ENCODE measurements at regions not wholly inside any gene's neighbourhood (a gene's known extent, or its start where the extent isn't known, plus 50 kb on each side); places are given as distances from the start of the nearest gene placed in this dataset.
A peak's percentile ranks its signal among the peaks of the same experiment; 100 is the strongest.
"Not testable (repeated sequence)": the region's sequence is repeated elsewhere in the genome, so short reads cannot be mapped to it uniquely, and the experiment has no call there.

GRCh38 chr16:48064971-48065370 is 90.8 kb downstream of the ABCC12 start:
- in situ Hi-C loops (cut with HindIII; ENCODE audit: low pct_unique_long_range_greater_than_20kb, low sequenced_read_pairs), result no loop called here
- no peak for DNase-seq (ENCODE audit: low read depth, low spot score)

DNA sequence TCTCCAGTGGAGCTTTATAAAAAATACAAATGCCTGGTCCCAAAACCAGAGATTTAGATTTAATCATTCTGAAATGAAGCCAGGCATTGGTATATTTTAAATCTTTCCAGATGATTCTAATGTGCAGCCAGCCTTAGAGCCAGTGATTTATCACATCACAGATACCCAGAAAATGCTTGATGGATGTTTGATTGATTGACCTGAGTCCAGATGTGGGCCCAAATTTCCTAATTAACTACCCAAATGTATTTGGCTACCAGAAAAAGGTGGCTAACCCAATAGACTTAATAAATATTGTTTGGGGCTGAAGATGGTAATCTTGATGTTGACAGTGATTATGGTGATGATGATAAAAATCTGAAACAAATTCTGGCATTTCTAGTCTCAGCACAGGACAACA is 93.1 kb downstream of the ABCC12 start:
- in situ Hi-C loops (cut with HindIII; ENCODE audit: low pct_unique_long_range_greater_than_20kb, low sequenced_read_pairs), result no loop called here
- DNase-seq (ENCODE audit: low read depth, low spot score), result no peak

- DNase-seq (ENCODE audit: low read depth, low spot score), result no peak
- in situ Hi-C loops (cut with HindIII; ENCODE audit: low pct_unique_long_range_greater_than_20kb, low sequenced_read_pairs), result no loop called here
These were observed 95.9 kb downstream of the ABCC12 start for GRCh38 chr16:48059936-48060335.

GRCh38 chr16:48059190-48059589 is 96.6 kb downstream of the ABCC12 start:
- in situ Hi-C loops (cut with HindIII; ENCODE audit: low pct_unique_long_range_greater_than_20kb, low sequenced_read_pairs); DNase-seq (ENCODE audit: low read depth, low spot score): not testable (repeated sequence)

- no peak for DNase-seq (ENCODE audit: low read depth, low spot score)
- in situ Hi-C loops (cut with HindIII; ENCODE audit: low pct_unique_long_range_greater_than_20kb, low sequenced_read_pairs), result no loop called here
These were observed 98.7 kb downstream of the ABCC12 start for GRCh38 chr16:48057048-48057447.

DNA sequence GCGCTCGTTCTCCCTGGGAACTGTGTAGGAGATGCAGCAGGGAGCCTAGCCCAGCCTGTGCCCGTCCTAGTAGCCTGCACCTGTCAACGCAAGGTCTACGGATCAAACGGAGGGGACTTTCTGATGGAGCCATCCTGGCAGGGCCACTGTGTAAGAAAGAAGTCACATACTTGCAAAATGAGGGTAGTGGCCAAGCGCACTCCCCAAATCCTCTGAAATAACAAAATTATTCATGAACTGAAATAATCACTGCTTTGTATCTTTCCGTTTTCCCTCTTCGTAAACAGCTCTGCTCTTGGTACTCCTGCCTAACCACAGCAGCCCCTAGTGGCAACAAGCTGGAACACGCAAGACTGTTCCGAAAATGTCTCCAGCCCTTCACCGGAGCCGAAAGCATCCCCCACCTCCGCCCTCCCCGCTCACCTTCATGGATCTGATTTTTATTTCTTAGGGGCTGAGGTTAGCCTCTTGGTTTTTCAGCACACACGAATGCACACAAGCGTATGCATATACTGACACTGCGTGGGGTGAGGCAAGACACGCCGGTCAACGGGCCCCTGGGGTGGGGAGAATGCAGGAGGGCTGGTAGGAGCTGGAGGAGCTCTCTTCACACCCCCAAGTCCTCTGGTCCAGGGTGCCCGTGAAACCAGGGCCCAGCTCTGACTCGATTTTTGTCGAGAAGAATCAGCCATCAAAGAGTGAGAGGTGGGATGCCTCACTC is 100.8 kb downstream of the ABCC12 start:
- in situ Hi-C loops (cut with HindIII; ENCODE audit: low pct_unique_long_range_greater_than_20kb, low sequenced_read_pairs), result no loop called here
- peak; percentile 60 for DNase-seq (ENCODE audit: low read depth, low spot score)

- in situ Hi-C loops (cut with HindIII; ENCODE audit: low pct_unique_long_range_greater_than_20kb, low sequenced_read_pairs), result no loop called here
- DNase-seq (ENCODE audit: low read depth, low spot score), result peak; percentile 55
These were observed 102.4 kb downstream of the ABCC12 start for GRCh38 chr16:48053418-48053745.

- no peak for DNase-seq (ENCODE audit: low read depth, low spot score)
- in situ Hi-C loops (cut with HindIII; ENCODE audit: low pct_unique_long_range_greater_than_20kb, low sequenced_read_pairs), result no loop called here
These were observed 102.9 kb downstream of the ABCC12 start for GRCh38 chr16:48052731-48053417.

GRCh38 chr16:48050871-48051270 is 104.9 kb downstream of the ABCC12 start:
- in situ Hi-C loops (cut with HindIII; ENCODE audit: low pct_unique_long_range_greater_than_20kb, low sequenced_read_pairs), result no loop called here
- no peak for DNase-seq (ENCODE audit: low read depth, low spot score)

- in situ Hi-C loops (cut with HindIII; ENCODE audit: low pct_unique_long_range_greater_than_20kb, low sequenced_read_pairs), result no loop called here
- no peak for DNase-seq (ENCODE audit: low read depth, low spot score)
These were observed 105.9 kb downstream of the ABCC12 start for GRCh38 chr16:48049847-48050246.

DNA sequence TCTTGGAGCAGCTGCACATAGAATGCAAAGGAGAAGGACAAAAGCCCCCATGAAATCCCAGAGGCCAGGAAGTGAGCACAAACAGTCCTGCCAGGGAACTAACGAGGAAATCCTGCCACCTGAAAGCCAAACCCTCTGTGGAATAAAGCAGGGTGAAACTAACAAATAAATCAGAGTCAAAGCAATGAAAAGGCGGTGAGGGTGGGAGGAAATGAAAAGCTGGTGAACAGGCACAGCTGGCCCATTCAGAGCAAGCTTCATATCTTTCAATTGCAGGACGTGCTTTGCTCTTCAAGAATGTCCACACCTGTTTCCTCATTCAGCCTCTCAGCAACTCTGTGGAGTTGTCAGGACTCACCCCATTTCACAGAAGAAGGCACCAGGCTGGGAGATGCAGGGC is 108.1 kb downstream of the ABCC12 start:
- in situ Hi-C loops (cut with HindIII; ENCODE audit: low pct_unique_long_range_greater_than_20kb, low sequenced_read_pairs), result no loop called here
- no peak for DNase-seq (ENCODE audit: low read depth, low spot score)

GRCh38 chr16:48047241-48047640 is 108.6 kb downstream of the ABCC12 start:
- in situ Hi-C loops (cut with HindIII; ENCODE audit: low pct_unique_long_range_greater_than_20kb, low sequenced_read_pairs), result no loop called here

DNA sequence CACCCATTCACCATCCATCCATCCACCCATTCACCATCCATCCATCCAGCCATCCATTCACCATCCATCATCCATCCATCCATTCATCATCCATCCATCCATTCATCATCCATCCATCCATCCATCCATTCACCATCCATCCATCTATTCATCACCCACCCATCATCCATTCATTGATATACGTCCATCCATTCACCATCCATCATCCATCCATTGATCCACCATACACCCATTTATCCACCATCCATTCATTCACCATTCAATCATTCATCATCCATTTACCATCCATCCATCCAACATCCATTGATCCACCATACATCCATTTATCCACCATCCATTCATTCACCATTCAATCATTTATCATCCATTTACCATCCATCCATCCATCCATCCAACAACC is 111.7 kb downstream of the ABCC12 start:
- in situ Hi-C loops (cut with HindIII; ENCODE audit: low pct_unique_long_range_greater_than_20kb, low sequenced_read_pairs), result no loop called here
- DNase-seq (ENCODE audit: low read depth, low spot score), result no peak

More at GRCh38 chr16:48047241-48047640, 108.6 kb downstream of the ABCC12 start:
- no peak for DNase-seq (ENCODE audit: low read depth, low spot score)

DNA sequence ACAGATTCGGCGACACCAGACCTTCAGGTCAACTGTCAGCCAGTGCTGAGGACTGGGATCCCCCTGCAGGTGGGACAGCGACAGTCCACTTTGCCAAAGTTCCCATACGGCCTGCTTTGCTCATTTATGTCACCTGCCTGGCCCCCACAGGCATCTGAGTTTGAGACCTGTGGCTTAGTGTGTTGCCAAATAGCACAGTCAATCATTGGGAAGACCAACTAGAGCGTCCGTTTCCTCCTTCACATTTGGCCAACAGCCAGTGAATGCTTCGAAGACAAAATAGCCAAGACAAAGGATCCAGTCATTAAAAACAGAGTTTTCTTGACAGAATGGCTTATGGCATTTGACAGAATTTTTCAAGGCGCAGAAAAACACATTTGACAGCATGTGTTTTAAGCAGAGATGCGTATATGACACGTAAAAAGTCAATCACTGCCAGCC is 113.8 kb downstream of the ABCC12 start:
- in situ Hi-C loops (cut with HindIII; ENCODE audit: low pct_unique_long_range_greater_than_20kb, low sequenced_read_pairs), result no loop called here
- peak; percentile 40 for DNase-seq (ENCODE audit: low read depth, low spot score)

GRCh38 chr16:48035142-48035541 is 120.7 kb downstream of the ABCC12 start:
- in situ Hi-C loops (cut with HindIII; ENCODE audit: low pct_unique_long_range_greater_than_20kb, low sequenced_read_pairs), result no loop called here
- no peak for DNase-seq (ENCODE audit: low read depth, low spot score)

DNA sequence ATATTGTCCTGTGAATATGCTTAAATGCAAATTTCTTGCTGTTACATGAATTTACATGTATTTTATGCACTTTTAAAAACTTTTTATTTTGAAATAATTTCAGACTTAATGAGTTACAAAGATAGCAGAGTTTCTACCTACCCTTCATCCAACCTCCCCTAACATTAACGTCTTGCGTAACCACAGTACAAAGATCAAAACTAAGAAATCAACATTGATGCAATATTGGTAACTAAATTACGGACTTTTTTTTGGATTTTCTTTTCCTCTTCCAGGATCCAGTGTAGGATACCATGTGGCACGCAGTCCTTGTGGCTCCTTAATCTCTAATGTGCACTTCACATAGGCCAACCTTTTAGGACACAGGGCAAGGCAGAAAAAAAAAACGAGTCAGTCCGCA is 124.9 kb downstream of the ABCC12 start:
- in situ Hi-C loops (cut with HindIII; ENCODE audit: low pct_unique_long_range_greater_than_20kb, low sequenced_read_pairs), result no loop called here
- no peak for DNase-seq (ENCODE audit: low read depth, low spot score)

DNA sequence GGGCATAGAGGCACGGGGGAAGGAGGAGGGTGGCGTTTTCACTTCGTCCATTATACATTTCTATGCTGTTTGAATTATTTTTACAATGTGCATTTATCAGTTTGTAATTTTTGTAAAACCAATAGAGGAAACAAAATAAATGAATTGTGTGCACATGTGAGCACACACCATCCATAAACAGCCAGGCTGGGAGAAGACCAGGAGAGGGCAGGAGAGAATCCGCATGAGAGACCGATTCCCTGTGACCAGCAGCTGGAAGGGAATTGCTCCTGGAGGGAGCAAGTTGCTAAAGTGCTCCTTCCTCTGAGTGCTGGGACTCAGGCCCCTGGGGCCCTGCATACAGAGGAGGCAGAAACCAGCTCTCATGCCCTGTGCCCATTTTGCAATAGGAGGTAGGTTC is 126.0 kb downstream of the ABCC12 start:
- DNase-seq (ENCODE audit: low read depth, low spot score), result peak; percentile 4
- in situ Hi-C loops (cut with HindIII; ENCODE audit: low pct_unique_long_range_greater_than_20kb, low sequenced_read_pairs), result no loop called here

DNA sequence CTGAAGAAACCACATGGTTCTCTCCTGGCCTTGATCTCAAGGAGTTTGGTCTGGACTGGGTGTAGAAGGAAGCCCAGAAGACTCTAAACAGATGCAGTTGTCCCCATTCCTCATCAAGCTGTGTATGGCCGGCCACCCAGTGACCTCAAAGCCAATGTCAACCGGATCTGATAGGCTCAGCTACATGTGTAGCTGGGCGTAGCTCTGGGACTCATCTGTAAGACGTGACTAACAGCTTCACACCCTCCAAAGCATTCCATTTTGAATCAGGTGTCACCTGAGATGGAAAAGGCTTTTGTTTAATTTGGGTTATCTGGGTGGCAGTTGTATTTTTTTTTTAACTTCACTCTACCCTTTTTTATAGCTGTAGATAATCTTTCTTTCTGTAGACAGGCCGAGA is 130.4 kb downstream of the ABCC12 start:
- in situ Hi-C loops (cut with HindIII; ENCODE audit: low pct_unique_long_range_greater_than_20kb, low sequenced_read_pairs), result no loop called here
- DNase-seq (ENCODE audit: low read depth, low spot score), result no peak

DNA sequence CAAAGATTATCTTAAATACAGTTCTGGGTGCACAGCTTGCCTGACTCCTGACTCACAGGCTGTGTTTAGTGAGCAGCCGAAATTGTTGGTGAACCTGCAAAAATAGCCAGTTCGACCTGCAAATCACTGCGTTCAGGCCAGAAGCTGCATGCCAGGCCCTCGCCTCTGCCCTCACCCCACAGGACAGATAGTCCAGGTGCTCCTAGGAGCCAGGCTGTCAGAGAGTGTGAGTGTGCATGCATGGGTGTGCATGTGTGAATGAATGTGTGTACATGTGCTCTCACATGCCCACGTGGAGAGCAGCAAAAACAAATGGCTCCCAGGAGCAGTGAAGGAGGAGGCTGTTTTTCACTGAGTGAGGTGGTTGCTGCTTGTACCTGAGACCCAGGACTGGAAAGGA is 131.8 kb downstream of the ABCC12 start:
- DNase-seq (ENCODE audit: low read depth, low spot score), result no peak
- in situ Hi-C loops (cut with HindIII; ENCODE audit: low pct_unique_long_range_greater_than_20kb, low sequenced_read_pairs), result no loop called here
